Fibroblast of lung (primary cell): ENCODE measurements at regions not wholly inside any gene's neighbourhood (a gene's known extent, or its start where the extent isn't known, plus 50 kb on each side); places are given as distances from the start of the nearest gene placed in this dataset.

Source experiments
- CTCF ChIP-seq, 2 donors: IDR thresholded peaks in 1 of 2; conservative IDR thresholded peaks in 1 of 2; 1 replicate in 1 of 2; 2 replicates in 1 of 2; pipeline ENCODE4 v1.5.1; 2011 to 2012; ENCODE audit warnings: low read length in 2 of 2, control low read depth in 1 of 2, inconsistent platforms in 1 of 2, low read depth in 1 of 2, mild to moderate bottlenecking in 1 of 2
- EZH2 ChIP-seq: IDR thresholded peaks from 2 replicates; pipeline ENCODE4 v1.5.1; 2012; ENCODE audit warnings: low read length, control low read depth, mild to moderate bottlenecking; ENCODE audit errors: missing control alignments

GRCh38 chr3:103227651-103228050, 792.8 kb downstream of the ZPLD1 start:
- TF ChIP-seq CTCF (conservative IDR thresholded peaks at IDR 0.05 in 1 of 2, IDR thresholded peaks at IDR 0.05 in 1 of 2; ENCODE audit: low read depth in 1 of 2, low read length in 2 of 2) (no peak), EZH2 (no peak)
